Adipocyte (in vitro differentiated cells): ENCODE measurements at regions not wholly inside any gene's neighbourhood (a gene's known extent, or its start where the extent isn't known, plus 50 kb on each side); places are given as distances from the start of the nearest gene placed in this dataset.
"Not testable (repeated sequence)": the region's sequence is repeated elsewhere in the genome, so short reads cannot be mapped to it uniquely, and the experiment has no call there.

Experiments
- DNase-seq: peaks from one replicate; pipeline ENCODE4 v3.0.0-alpha.2; 2015; ENCODE audit warnings: low read depth
- H3K27me3 ChIP-seq: replicated peaks from 2 replicates; pipeline ENCODE4 v1.7.0; 2013; ENCODE audit warnings: mild to moderate bottlenecking, low read length, moderate library complexity; ENCODE audit not compliant: control insufficient read depth, insufficient read depth
- H3K36me3 ChIP-seq: 2 replicates; pipeline ENCODE4 v1.7.0; 2013; ENCODE audit warnings: low read length, mild to moderate bottlenecking, moderate library complexity; ENCODE audit not compliant: control insufficient read depth, insufficient read depth, severe bottlenecking
- H3K4me1 ChIP-seq: 2 replicates; pipeline ENCODE4 v1.7.0; 2013; ENCODE audit warnings: mild to moderate bottlenecking, low read length, moderate library complexity; ENCODE audit not compliant: control insufficient read depth, insufficient read depth
- H3K4me3 ChIP-seq: 2 replicates; pipeline ENCODE4 v1.7.0; 2013; ENCODE audit warnings: mild to moderate bottlenecking, low read length, moderate library complexity
- H3K9ac ChIP-seq: 2 replicates; pipeline ENCODE4 v1.7.0; 2013; ENCODE audit warnings: mild to moderate bottlenecking, low read length, moderate library complexity
- H3K9me3 ChIP-seq: 2 replicates; pipeline ENCODE4 v1.7.0; 2013; ENCODE audit warnings: mild to moderate bottlenecking, low read length, moderate library complexity; ENCODE audit not compliant: control insufficient read depth

GRCh38 chr17:30731210-30732132 is 93.0 kb downstream of the CRLF3 start:
- H3K9me3 ChIP-seq, H3K27me3 ChIP-seq, H3K36me3 ChIP-seq, H3K4me1 ChIP-seq: not testable (repeated sequence)
- DNase-seq, result peak; percentile 86
- peak overlapping the region; percentile 86 for H3K9ac ChIP-seq
- peak overlapping the region; percentile 83 for H3K4me3 ChIP-seq

- H3K9ac ChIP-seq, result peak overlapping the region; percentile 79
- peak overlapping the region; percentile 83 for H3K4me3 ChIP-seq
- H3K36me3 ChIP-seq, H3K4me1 ChIP-seq, DNase-seq, H3K27me3 ChIP-seq, H3K9me3 ChIP-seq: not testable (repeated sequence)
Measured at GRCh38 chr17:30730837-30731209, 93.7 kb downstream of the CRLF3 start.

GRCh38 chr17:30730171-30730836 is 94.2 kb downstream of the CRLF3 start:
- H3K9me3 ChIP-seq, H3K4me3 ChIP-seq, H3K27me3 ChIP-seq, H3K4me1 ChIP-seq, DNase-seq, H3K9ac ChIP-seq, H3K36me3 ChIP-seq: not testable (repeated sequence)

GRCh38 chr17:30729471-30730170 is 94.9 kb downstream of the CRLF3 start:
- H3K27me3 ChIP-seq, DNase-seq: not testable (repeated sequence)

GRCh38 chr17:30727517-30727916 is 97.0 kb downstream of the CRLF3 start:
- not testable (repeated sequence) for H3K4me3 ChIP-seq, H3K9ac ChIP-seq, H3K4me1 ChIP-seq, DNase-seq, H3K9me3 ChIP-seq, H3K27me3 ChIP-seq, H3K36me3 ChIP-seq

More at GRCh38 chr17:30729471-30730170, 94.9 kb downstream of the CRLF3 start:
- not testable (repeated sequence) for H3K36me3 ChIP-seq, H3K4me1 ChIP-seq, H3K9ac ChIP-seq, H3K4me3 ChIP-seq, H3K9me3 ChIP-seq

GRCh38 chr17:30726734-30727133 is 97.8 kb downstream of the CRLF3 start:
- not testable (repeated sequence) for H3K4me1 ChIP-seq, H3K9me3 ChIP-seq, H3K27me3 ChIP-seq, DNase-seq, H3K4me3 ChIP-seq, H3K36me3 ChIP-seq, H3K9ac ChIP-seq

- not testable (repeated sequence) for H3K36me3 ChIP-seq, H3K27me3 ChIP-seq, H3K9me3 ChIP-seq, H3K4me1 ChIP-seq, H3K9ac ChIP-seq, DNase-seq, H3K4me3 ChIP-seq
Measured at GRCh38 chr17:30726310-30726709, 98.2 kb downstream of the CRLF3 start.

GRCh38 chr17:30724034-30724650 is 100.3 kb downstream of the CRLF3 start:
- H3K9ac ChIP-seq, H3K36me3 ChIP-seq, H3K4me3 ChIP-seq, DNase-seq, H3K4me1 ChIP-seq, H3K27me3 ChIP-seq, H3K9me3 ChIP-seq: not testable (repeated sequence)

GRCh38 chr17:30722114-30722780 is 102.2 kb downstream of the CRLF3 start:
- H3K4me3 ChIP-seq, H3K36me3 ChIP-seq, H3K9ac ChIP-seq, DNase-seq, H3K27me3 ChIP-seq, H3K9me3 ChIP-seq, H3K4me1 ChIP-seq: not testable (repeated sequence)

GRCh38 chr17:30720971-30721370 is 103.5 kb downstream of the CRLF3 start:
- not testable (repeated sequence) for H3K4me1 ChIP-seq, H3K9me3 ChIP-seq, H3K9ac ChIP-seq, H3K27me3 ChIP-seq, H3K4me3 ChIP-seq, H3K36me3 ChIP-seq, DNase-seq
